Trophoblast cell (in vitro differentiated cells and primary cell): ENCODE measurements at regions not wholly inside any gene's neighbourhood (a gene's known extent, or its start where the extent isn't known, plus 50 kb on each side); places are given as distances from the start of the nearest gene placed in this dataset.

Experiments used
- DNase-seq, 2 donors: peaks; one replicate each; pipeline ENCODE4 v3.0.0-alpha.2; 2016
- H2AFZ ChIP-seq: 2 replicates; pipeline ENCODE4 v1.6.1; 2013; ENCODE audit warnings: low read length, moderate library complexity, mild to moderate bottlenecking; ENCODE audit not compliant: insufficient read depth, poor library complexity
- H2AK5ac ChIP-seq: 2 replicates; pipeline ENCODE4 v1.6.1; 2013; ENCODE audit warnings: mild to moderate bottlenecking, low read length
- H2BK120ac ChIP-seq: 2 replicates; pipeline ENCODE4 v1.6.1; 2013; ENCODE audit warnings: low read length, mild to moderate bottlenecking, moderate library complexity; ENCODE audit not compliant: insufficient read depth, poor library complexity
- H2BK12ac ChIP-seq: 2 replicates; pipeline ENCODE4 v1.6.1; 2013; ENCODE audit warnings: mild to moderate bottlenecking, low read length, moderate library complexity
- H2BK5ac ChIP-seq: 2 replicates; pipeline ENCODE4 v1.6.1; 2013; ENCODE audit warnings: low read length, low read depth, moderate library complexity, mild to moderate bottlenecking; ENCODE audit not compliant: poor library complexity
- H3K14ac ChIP-seq: 2 replicates; pipeline ENCODE4 v1.6.1; 2013; ENCODE audit warnings: mild to moderate bottlenecking, low read length
- H3K18ac ChIP-seq: 2 replicates; pipeline ENCODE4 v1.6.1; 2013; ENCODE audit warnings: mild to moderate bottlenecking, low read length
- H3K23ac ChIP-seq: 2 replicates; pipeline ENCODE4 v1.6.1; 2013; ENCODE audit warnings: low read length
- H3K27ac ChIP-seq: 2 replicates; pipeline ENCODE4 v1.5.1; 2013; ENCODE audit warnings: low read depth, mild to moderate bottlenecking, inconsistent platforms, low read length, moderate library complexity
- H3K27me3 ChIP-seq: 2 replicates; pipeline ENCODE4 v1.6.1; 2013; ENCODE audit warnings: inconsistent platforms, mild to moderate bottlenecking, low read length, moderate library complexity; ENCODE audit not compliant: insufficient read depth
- H3K36me3 ChIP-seq, 2 experiments: 1 replicate in 1 of 2; 2 replicates in 1 of 2; pipeline ENCODE4 v1.6.1; 2013; ENCODE audit warnings: low read length in 2 of 2, mild to moderate bottlenecking in 2 of 2, moderate library complexity in 1 of 2; ENCODE audit not compliant: insufficient read depth in 2 of 2, control insufficient read depth in 1 of 2
- H3K4ac ChIP-seq: 2 replicates; pipeline ENCODE4 v1.6.1; 2013; ENCODE audit warnings: low read depth, mild to moderate bottlenecking, low read length, moderate library complexity
- H3K4me1 ChIP-seq, 2 experiments: 1 replicate in 1 of 2; 2 replicates in 1 of 2; pipeline ENCODE4 v1.6.1; 2013; ENCODE audit warnings: low read length in 2 of 2, mild to moderate bottlenecking in 2 of 2, moderate library complexity in 1 of 2; ENCODE audit not compliant: insufficient read depth in 2 of 2, control insufficient read depth in 1 of 2
- H3K4me2 ChIP-seq: 2 replicates; pipeline ENCODE4 v1.6.1; 2013; ENCODE audit warnings: inconsistent platforms, mild to moderate bottlenecking, low read length, moderate library complexity
- H3K4me3 ChIP-seq: 2 replicates; pipeline ENCODE4 v1.5.1; 2013; ENCODE audit warnings: mild to moderate bottlenecking, low read depth, low read length, inconsistent platforms
- H3K79me1 ChIP-seq: one replicate; pipeline ENCODE4 v1.6.1; 2013; ENCODE audit warnings: low read length
- H3K79me2 ChIP-seq: 2 replicates; pipeline ENCODE4 v1.6.1; 2013; ENCODE audit warnings: low read length, mild to moderate bottlenecking; ENCODE audit not compliant: control insufficient read depth, insufficient read depth, poor library complexity
- H3K9ac ChIP-seq: 2 replicates; pipeline ENCODE4 v1.6.1; 2013; ENCODE audit warnings: mild to moderate bottlenecking, low read length
- H3K9me3 ChIP-seq: 2 replicates; pipeline ENCODE4 v1.6.1; 2013; ENCODE audit warnings: low read depth, mild to moderate bottlenecking, control low read depth, inconsistent platforms, low read length; ENCODE audit not compliant: insufficient read depth
- H4K12ac ChIP-seq: 2 replicates; pipeline ENCODE4 v1.6.1; 2013; ENCODE audit warnings: low read depth, mild to moderate bottlenecking, low read length, moderate library complexity
- H4K8ac ChIP-seq: 2 replicates; pipeline ENCODE4 v1.6.1; 2013; ENCODE audit warnings: low read depth, mild to moderate bottlenecking, low read length, moderate library complexity
- H4K91ac ChIP-seq: one replicate; pipeline ENCODE4 v1.6.1; 2013; ENCODE audit warnings: low read depth, mild to moderate bottlenecking, low read length, moderate library complexity
- WGBS: extraction: QIAGEN DNeasy Blood & Tissue Kit; methylation state at CpG from one replicate; pipeline ENCODE4 v1.1.7; 2013; ENCODE audit warnings: missing lambda C conversion rate; ENCODE audit not compliant: insufficient read length, insufficient coverage; ENCODE audit errors: extremely low coverage; 5-methylcytosine and 5-hydroxymethylcytosine counted together

DNA sequence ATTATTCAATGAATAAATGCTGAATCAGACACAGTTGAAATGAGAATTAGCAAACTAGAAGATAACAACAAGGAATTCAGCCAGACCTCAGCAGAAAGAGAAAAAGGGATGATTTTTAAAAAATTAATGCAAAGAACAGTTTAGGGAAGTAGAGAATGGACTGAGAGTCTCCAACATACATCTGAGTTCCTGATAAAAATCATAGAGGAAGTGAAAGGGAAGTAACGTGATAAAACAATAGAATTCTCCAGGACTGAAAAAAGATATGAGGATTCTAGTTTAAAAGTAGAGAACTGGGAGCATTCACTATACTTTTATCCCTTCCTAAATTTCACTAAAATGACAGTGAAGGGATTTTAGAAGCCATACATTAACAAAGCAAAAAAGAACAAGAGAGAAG lies 592.0 kb downstream of the SOX6 start:
- Histone ChIP-seq H3K9me3 (no peaks in the 10 kb centered on the region), H2BK12ac (no peak overlapping the region), H3K79me1 (peaks cover 3% of the 10 kb centered on the region), H2AFZ (no peak overlapping the region), H3K9ac (no peak overlapping the region), H3K36me3 (peaks cover 0 to 2% of the 10 kb centered on the region in 2 experiments), H3K18ac (no peak overlapping the region), H3K27me3 (no peaks in the 10 kb centered on the region), H3K27ac (no peak overlapping the region), H3K14ac (no peak overlapping the region), H2AK5ac (no peak overlapping the region), H4K8ac (no peak overlapping the region), H2BK120ac (no peak overlapping the region), H2BK5ac (no peak overlapping the region), H3K4me1 (peaks cover under 1 to 11% of the 10 kb centered on the region in 2 experiments), H3K23ac (no peak overlapping the region), H3K4me3 (no peak overlapping the region), H3K4me2 (no peak overlapping the region), H3K4ac (no peak overlapping the region), H4K91ac (no peak overlapping the region), H3K79me2 (no peaks in the 10 kb centered on the region), H4K12ac (no peak overlapping the region)
- WGBS, result no CpG with 5 or more reads among the region's 1 CpG
- DNase-seq, result no peak

GRCh38 chr11:15764948-15765347 lies 591.4 kb downstream of the SOX6 start:
- H4K12ac ChIP-seq, result no peak overlapping the region
- no peak overlapping the region for H3K4me2 ChIP-seq
- H3K79me1 ChIP-seq, result peaks cover 3% of the 10 kb centered on the region
- no peak overlapping the region for H2BK5ac ChIP-seq
- H3K4me1 ChIP-seq, result peaks cover 5 to 15% of the 10 kb centered on the region in 2 experiments
- H3K23ac ChIP-seq, result no peak overlapping the region
- H2BK120ac ChIP-seq, result no peak overlapping the region
- H2BK12ac ChIP-seq, result no peak overlapping the region
- no peaks in the 10 kb centered on the region for H3K9me3 ChIP-seq
- H2AK5ac ChIP-seq, result no peak overlapping the region
- no peak overlapping the region for H2AFZ ChIP-seq
- H3K4me3 ChIP-seq, result no peak overlapping the region
- H3K9ac ChIP-seq, result no peak overlapping the region
- no peak overlapping the region for H4K91ac ChIP-seq
- no peak for DNase-seq
- no peak overlapping the region for H3K27ac ChIP-seq
- H3K14ac ChIP-seq, result no peak overlapping the region
- H3K4ac ChIP-seq, result no peak overlapping the region
- peaks cover 0 to 2% of the 10 kb centered on the region in 2 experiments for H3K36me3 ChIP-seq
- WGBS, result no CpG with 5 or more reads among the region's 1 CpG
- H3K79me2 ChIP-seq, result no peaks in the 10 kb centered on the region
- H3K27me3 ChIP-seq, result no peaks in the 10 kb centered on the region
- H4K8ac ChIP-seq, result no peak overlapping the region
- no peak overlapping the region for H3K18ac ChIP-seq

- no peak overlapping the region for H3K27ac ChIP-seq
- H3K23ac ChIP-seq, result no peak overlapping the region
Measured at GRCh38 chr11:15765530-15765929, 590.8 kb downstream of the SOX6 start.

GRCh38 chr11:15768321-15768720 lies 588.0 kb downstream of the SOX6 start:
- Histone ChIP-seq H2BK120ac (peak overlapping the region; percentile 58), H2BK5ac (peak overlapping the region; percentile 33), H2AK5ac (peak overlapping the region; percentile 23), H3K27me3 (no peaks in the 10 kb centered on the region), H2AFZ (no peak overlapping the region), H3K79me1 (peaks cover 3% of the 10 kb centered on the region), H3K4me3 (no peak overlapping the region), H3K79me2 (no peaks in the 10 kb centered on the region), H3K18ac (no peak overlapping the region), H3K14ac (peak overlapping the region; percentile 40), H3K36me3 (peaks cover 0 to 2% of the 10 kb centered on the region in 2 experiments), H3K9me3 (no peaks in the 10 kb centered on the region), H3K23ac (no peak overlapping the region), H4K91ac (peak overlapping the region; percentile 61), H4K8ac (no peak overlapping the region), H4K12ac (no peak overlapping the region), H3K9ac (no peak overlapping the region), H3K4me1 (peaks cover 5 to 15% of the 10 kb centered on the region in 2 experiments), H3K4ac (no peak overlapping the region), H3K4me2 (no peak overlapping the region), H3K27ac (no peak overlapping the region), H2BK12ac (peak overlapping the region; percentile 72)
- no CpG with 5 or more reads among the region's 5 CpGs for WGBS
- no peak for DNase-seq

More at GRCh38 chr11:15765530-15765929, 590.8 kb downstream of the SOX6 start:
- Histone ChIP-seq H4K12ac (no peak overlapping the region), H2AK5ac (no peak overlapping the region), H2BK5ac (no peak overlapping the region), H2AFZ (no peak overlapping the region), H3K14ac (no peak overlapping the region), H3K9me3 (no peaks in the 10 kb centered on the region), H3K27me3 (no peaks in the 10 kb centered on the region), H3K9ac (no peak overlapping the region), H3K36me3 (peaks cover 0 to 2% of the 10 kb centered on the region in 2 experiments), H3K79me2 (no peaks in the 10 kb centered on the region), H4K91ac (no peak overlapping the region), H3K79me1 (peaks cover 3% of the 10 kb centered on the region), H3K18ac (no peak overlapping the region), H3K4me1 (peaks cover 5 to 15% of the 10 kb centered on the region in 2 experiments), H4K8ac (no peak overlapping the region), H3K4me2 (no peak overlapping the region), H3K4ac (no peak overlapping the region), H2BK120ac (no peak overlapping the region), H3K4me3 (no peak overlapping the region), H2BK12ac (no peak overlapping the region)
- no CpG with 5 or more reads among the region's 3 CpGs for WGBS
- DNase-seq, result no peak
